ENCODE measurements at regions not wholly inside any gene's neighbourhood (a gene's known extent, or its start where the extent isn't known, plus 50 kb on each side); places are given as distances from the start of the nearest gene placed in this dataset.

DNA sequence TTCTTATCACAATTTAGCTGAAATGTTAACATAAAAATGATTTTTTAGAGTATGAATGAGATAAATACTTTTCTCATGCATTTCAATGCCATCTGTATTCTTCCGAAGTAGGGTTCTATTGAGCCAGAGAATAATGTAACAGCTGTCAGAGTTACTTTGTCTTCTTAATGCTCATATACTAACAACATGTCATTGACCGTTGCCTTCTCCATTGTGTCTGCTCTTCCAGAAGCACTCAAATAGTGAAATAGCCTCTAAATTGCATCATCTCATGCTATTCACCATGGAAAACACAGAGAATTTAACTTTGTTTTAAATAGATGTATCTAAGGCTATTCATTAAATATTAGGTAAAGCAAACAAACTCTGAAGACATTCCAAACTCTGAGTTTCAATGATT is 1875.9 kb upstream of the CDH9 start:
- Histone ChIP-seq H3K27ac (ENCODE audit: low read depth, low read length) (no peak overlapping the region), H3K9me3 (ENCODE audit: control insufficient read depth, insufficient read depth, low read length) (no peaks in the 10 kb centered on the region), H3K4me1 (ENCODE audit: control insufficient read depth, insufficient read depth, low read length) (no peaks in the 10 kb centered on the region), H3K27me3 (ENCODE audit: control insufficient read depth, insufficient read depth, low read length) (no peaks in the 10 kb centered on the region), H3K4me3 (ENCODE audit: low read depth, low read length) (no peak overlapping the region), H3K36me3 (ENCODE audit: control insufficient read depth, insufficient read depth, low read length) (no peaks in the 10 kb centered on the region)
- no CpG with 5 or more reads among the region's 2 CpGs for WGBS (ENCODE audit: insufficient coverage)
- DNase-seq (ENCODE audit: low read depth in 4 of 6, low spot score in 6 of 6) = no peak

DNA sequence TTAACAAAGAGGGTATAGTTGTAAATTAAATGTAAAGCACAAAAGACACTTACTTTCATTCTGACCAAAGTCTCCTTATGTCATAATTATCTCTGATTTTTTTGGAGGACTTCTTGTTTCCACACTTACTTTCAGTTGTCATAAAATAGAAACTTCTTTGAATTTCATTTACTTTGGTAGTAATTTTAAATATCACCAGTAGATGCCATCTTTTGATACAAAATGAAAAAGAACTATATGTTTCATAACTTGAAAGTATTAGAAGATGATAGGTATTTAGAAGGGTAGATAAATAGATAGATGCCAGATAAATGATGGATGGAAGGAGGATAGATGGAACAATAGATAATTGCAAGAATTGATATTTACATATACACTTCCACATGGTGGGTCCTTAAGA is 1865.3 kb upstream of the CDH9 start:
- no peaks in the 10 kb centered on the region for H3K4me1 ChIP-seq (ENCODE audit: control insufficient read depth, insufficient read depth, low read length)
- no peak overlapping the region for H3K4me3 ChIP-seq (ENCODE audit: low read depth, low read length)
- H3K36me3 ChIP-seq (ENCODE audit: control insufficient read depth, insufficient read depth, low read length) = no peaks in the 10 kb centered on the region
- H3K27ac ChIP-seq (ENCODE audit: low read depth, low read length) = no peak overlapping the region
- peak in 2 of 6 donors; percentile 13 to 49 for DNase-seq (ENCODE audit: low read depth in 4 of 6, low spot score in 6 of 6)
- no peaks in the 10 kb centered on the region for H3K27me3 ChIP-seq (ENCODE audit: control insufficient read depth, insufficient read depth, low read length)
- no peaks in the 10 kb centered on the region for H3K9me3 ChIP-seq (ENCODE audit: control insufficient read depth, insufficient read depth, low read length)

DNA sequence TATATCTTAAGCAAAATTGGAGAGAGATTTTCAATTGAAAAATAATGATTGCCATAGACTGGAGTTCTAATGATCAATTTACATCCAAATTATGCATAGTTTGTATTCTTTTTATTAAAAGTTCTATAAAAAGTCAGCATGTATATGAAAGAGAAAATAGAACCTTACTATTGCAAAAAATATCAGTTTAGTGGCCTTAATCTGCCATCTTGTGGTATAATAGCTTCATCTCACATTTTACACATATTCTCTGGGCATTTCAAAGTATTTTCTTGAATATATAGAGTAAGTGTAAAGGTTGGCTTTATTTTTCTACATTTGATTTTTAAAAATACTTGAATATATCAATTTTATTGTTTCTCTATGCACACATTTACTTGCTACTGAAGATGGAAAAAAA is 1858.6 kb upstream of the CDH9 start:
- no peaks in the 10 kb centered on the region for H3K9me3 ChIP-seq (ENCODE audit: control insufficient read depth, insufficient read depth, low read length)
- no peaks in the 10 kb centered on the region for H3K27me3 ChIP-seq (ENCODE audit: control insufficient read depth, insufficient read depth, low read length)
- no peaks in the 10 kb centered on the region for H3K4me1 ChIP-seq (ENCODE audit: control insufficient read depth, insufficient read depth, low read length)
- H3K4me3 ChIP-seq (ENCODE audit: low read depth, low read length) = no peak overlapping the region
- peak in 3 of 6 donors; percentile 15 to 83 (median 17) for DNase-seq (ENCODE audit: low read depth in 4 of 6, low spot score in 6 of 6)
- H3K36me3 ChIP-seq (ENCODE audit: control insufficient read depth, insufficient read depth, low read length) = no peaks in the 10 kb centered on the region
- H3K27ac ChIP-seq (ENCODE audit: low read depth, low read length) = no peak overlapping the region

DNA sequence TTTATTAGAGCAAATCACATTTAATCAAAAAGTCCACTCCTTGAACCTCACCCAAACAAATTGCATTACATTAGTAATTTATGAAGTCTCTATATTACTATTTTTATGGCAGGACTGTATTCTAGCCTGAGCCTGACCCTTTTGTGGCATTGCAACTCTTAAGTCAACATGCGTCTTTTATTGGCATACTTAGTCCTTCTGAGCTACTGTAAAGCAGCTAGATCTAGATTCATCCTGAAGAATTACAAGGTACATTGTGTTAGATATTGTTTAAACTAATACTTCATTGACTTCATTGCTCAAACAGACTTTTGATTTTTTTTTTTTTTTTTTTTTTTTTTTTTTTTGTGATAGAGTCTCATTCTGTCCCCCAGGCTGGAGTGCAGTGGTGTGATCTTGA is 1842.5 kb upstream of the CDH9 start:
- WGBS (ENCODE audit: insufficient coverage) = no CpG with 5 or more reads among the region's 1 CpG
- Histone ChIP-seq H3K4me3 (ENCODE audit: low read depth, low read length) (no peak overlapping the region), H3K27me3 (ENCODE audit: control insufficient read depth, insufficient read depth, low read length) (no peaks in the 10 kb centered on the region), H3K27ac (ENCODE audit: low read depth, low read length) (no peak overlapping the region), H3K9me3 (ENCODE audit: control insufficient read depth, insufficient read depth, low read length) (no peaks in the 10 kb centered on the region), H3K4me1 (ENCODE audit: control insufficient read depth, insufficient read depth, low read length) (no peaks in the 10 kb centered on the region), H3K36me3 (ENCODE audit: control insufficient read depth, insufficient read depth, low read length) (no peaks in the 10 kb centered on the region)
- DNase-seq (ENCODE audit: low read depth in 4 of 6, low spot score in 6 of 6) = no peak

DNA sequence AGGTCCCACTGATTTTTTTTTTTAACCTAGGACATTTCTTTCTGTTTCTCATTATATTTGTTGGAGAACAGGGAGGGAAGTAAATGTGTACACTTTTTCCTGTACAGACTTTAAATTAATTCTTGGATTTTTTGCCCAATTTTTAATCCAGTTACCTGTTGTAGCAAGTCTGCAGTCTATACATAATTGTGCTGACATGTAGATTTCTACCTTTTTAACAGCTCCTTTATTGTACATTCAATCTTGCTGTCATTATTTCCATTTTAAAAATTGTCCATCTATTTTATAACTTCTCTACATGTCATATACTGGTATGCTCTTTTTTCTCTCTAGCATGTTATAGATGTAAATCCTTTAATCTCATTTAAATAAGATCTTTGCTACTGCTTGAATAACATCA is 1838.7 kb upstream of the CDH9 start:
- H3K9me3 ChIP-seq (ENCODE audit: control insufficient read depth, insufficient read depth, low read length) = no peaks in the 10 kb centered on the region
- no peaks in the 10 kb centered on the region for H3K36me3 ChIP-seq (ENCODE audit: control insufficient read depth, insufficient read depth, low read length)
- H3K27ac ChIP-seq (ENCODE audit: low read depth, low read length) = no peak overlapping the region
- no peak for DNase-seq (ENCODE audit: low read depth in 4 of 6, low spot score in 6 of 6)
- no peaks in the 10 kb centered on the region for H3K27me3 ChIP-seq (ENCODE audit: control insufficient read depth, insufficient read depth, low read length)
- H3K4me1 ChIP-seq (ENCODE audit: control insufficient read depth, insufficient read depth, low read length) = no peaks in the 10 kb centered on the region
- H3K4me3 ChIP-seq (ENCODE audit: low read depth, low read length) = no peak overlapping the region

DNA sequence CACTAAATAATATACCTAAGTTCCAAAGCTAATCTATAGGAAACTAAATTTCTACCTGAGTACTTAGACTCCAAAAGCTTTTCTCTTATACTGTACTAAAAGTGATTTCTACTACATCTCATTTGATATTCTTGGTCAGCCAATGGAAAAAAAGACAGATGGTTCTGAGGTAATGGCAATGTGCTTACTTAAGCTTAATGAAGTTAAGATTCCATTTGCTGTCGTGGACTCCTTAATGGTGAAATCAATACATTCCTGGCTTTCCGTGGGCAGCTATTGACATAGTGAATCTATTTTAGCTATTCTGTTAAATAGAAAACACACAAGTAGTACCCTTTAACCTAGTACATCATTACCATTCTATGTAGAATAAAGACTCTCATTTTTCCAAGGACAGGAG is 1825.6 kb upstream of the CDH9 start:
- Histone ChIP-seq H3K9me3 (ENCODE audit: control insufficient read depth, insufficient read depth, low read length) (no peaks in the 10 kb centered on the region), H3K27ac (ENCODE audit: low read depth, low read length) (no peak overlapping the region), H3K36me3 (ENCODE audit: control insufficient read depth, insufficient read depth, low read length) (no peaks in the 10 kb centered on the region), H3K4me1 (ENCODE audit: control insufficient read depth, insufficient read depth, low read length) (no peaks in the 10 kb centered on the region), H3K4me3 (ENCODE audit: low read depth, low read length) (no peak overlapping the region), H3K27me3 (ENCODE audit: control insufficient read depth, insufficient read depth, low read length) (no peaks in the 10 kb centered on the region)
- no CpG with 5 or more reads among the region's 2 CpGs for WGBS (ENCODE audit: insufficient coverage)
- DNase-seq (ENCODE audit: low read depth in 4 of 6, low spot score in 6 of 6) = peak in 1 of 6 donors; percentile 67

DNA sequence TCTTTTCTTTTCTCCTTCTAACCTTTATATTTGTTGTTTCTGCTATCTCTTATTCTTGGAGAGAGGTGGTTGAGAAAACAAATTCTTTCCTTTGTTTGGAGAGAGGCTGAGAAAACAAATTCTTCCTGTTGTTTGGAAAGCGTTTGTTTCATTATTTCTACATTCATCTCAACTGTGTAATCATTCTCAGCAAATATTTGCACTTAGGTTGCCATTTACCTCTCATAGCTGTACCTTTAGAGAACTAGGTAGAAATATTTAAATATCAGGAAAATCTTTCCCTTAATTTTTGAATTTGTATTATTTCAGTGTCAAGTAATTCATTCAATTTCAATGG is 1824.4 kb upstream of the CDH9 start:
- H3K4me3 ChIP-seq (ENCODE audit: low read depth, low read length) = no peak overlapping the region
- no peak for DNase-seq (ENCODE audit: low read depth in 4 of 6, low spot score in 6 of 6)
- H3K27ac ChIP-seq (ENCODE audit: low read depth, low read length) = no peak overlapping the region
- no peaks in the 10 kb centered on the region for H3K9me3 ChIP-seq (ENCODE audit: control insufficient read depth, insufficient read depth, low read length)
- H3K4me1 ChIP-seq (ENCODE audit: control insufficient read depth, insufficient read depth, low read length) = no peaks in the 10 kb centered on the region
- H3K36me3 ChIP-seq (ENCODE audit: control insufficient read depth, insufficient read depth, low read length) = no peaks in the 10 kb centered on the region
- no CpG with 5 or more reads among the region's 1 CpG for WGBS (ENCODE audit: insufficient coverage)
- H3K27me3 ChIP-seq (ENCODE audit: control insufficient read depth, insufficient read depth, low read length) = no peaks in the 10 kb centered on the region

DNA sequence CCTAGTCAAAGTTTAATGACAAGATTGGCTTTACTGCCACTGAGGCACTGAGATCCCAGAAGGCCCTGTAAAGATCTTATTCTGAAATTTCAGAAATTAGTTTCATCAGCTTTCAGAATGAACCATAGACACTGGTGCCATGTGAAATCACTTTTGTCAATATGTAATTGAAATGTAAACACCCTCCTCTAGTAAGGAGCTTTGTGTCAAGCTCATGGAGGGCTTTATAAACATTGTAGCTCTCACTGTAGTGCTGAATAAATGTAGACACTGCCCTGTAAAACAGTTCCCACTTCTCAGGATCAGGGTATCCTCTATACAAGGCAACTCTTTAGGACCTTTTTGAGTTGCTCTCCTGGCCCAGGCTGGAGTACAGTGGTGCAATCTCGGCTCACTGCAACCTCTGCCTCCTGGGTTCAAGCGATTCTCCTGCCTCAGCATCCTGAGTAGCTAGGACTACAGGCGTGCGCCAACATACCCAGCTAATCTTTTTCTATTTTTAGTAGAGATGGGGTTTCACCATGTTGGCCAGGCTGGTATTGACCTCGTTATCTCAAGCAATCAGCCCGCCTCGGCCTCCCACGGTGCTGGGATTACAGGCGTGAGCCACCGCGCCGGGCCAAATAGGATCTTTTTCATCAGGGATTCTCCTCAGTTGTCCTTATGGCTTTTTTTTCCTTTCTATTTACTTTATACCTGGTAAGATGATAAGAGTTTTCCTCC is 1823.9 kb upstream of the CDH9 start:
- H3K4me3 ChIP-seq (ENCODE audit: low read depth, low read length) = no peak overlapping the region
- no peak for DNase-seq (ENCODE audit: low read depth in 4 of 6, low spot score in 6 of 6)
- 87% methylated on average over 5 of the region's 12 CpGs for WGBS (ENCODE audit: insufficient coverage)

DNA sequence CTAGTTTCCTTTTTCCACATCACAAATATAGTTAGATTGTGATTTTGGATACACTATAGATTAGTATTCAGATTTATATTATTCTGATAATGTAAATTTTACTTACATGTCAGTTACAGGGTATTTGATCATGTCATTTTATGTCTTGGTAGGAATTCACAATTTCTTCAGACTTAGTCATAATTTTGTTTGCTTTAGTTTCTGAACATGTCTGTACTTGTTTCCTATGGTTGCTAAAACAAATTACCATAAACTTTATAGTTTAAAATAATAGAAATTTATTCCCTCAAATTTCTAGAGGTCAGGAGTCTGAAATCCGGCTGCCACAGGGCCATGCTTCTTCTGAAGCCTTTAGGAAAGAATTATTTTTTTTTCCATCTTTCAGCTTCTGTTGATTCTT is 1817.2 kb upstream of the CDH9 start:
- Histone ChIP-seq H3K4me3 (ENCODE audit: low read depth, low read length) (no peak overlapping the region), H3K27me3 (ENCODE audit: control insufficient read depth, insufficient read depth, low read length) (no peaks in the 10 kb centered on the region), H3K9me3 (ENCODE audit: control insufficient read depth, insufficient read depth, low read length) (no peaks in the 10 kb centered on the region), H3K27ac (ENCODE audit: low read depth, low read length) (no peak overlapping the region), H3K36me3 (ENCODE audit: control insufficient read depth, insufficient read depth, low read length) (no peaks in the 10 kb centered on the region), H3K4me1 (ENCODE audit: control insufficient read depth, insufficient read depth, low read length) (no peaks in the 10 kb centered on the region)
- WGBS (ENCODE audit: insufficient coverage) = no CpG with 5 or more reads among the region's 1 CpG
- DNase-seq (ENCODE audit: low read depth in 4 of 6, low spot score in 6 of 6) = no peak

More for the DNA sequence above, 1823.9 kb upstream of the CDH9 start:
- Histone ChIP-seq H3K27ac (ENCODE audit: low read depth, low read length) (no peak overlapping the region), H3K27me3 (ENCODE audit: control insufficient read depth, insufficient read depth, low read length) (no peaks in the 10 kb centered on the region), H3K36me3 (ENCODE audit: control insufficient read depth, insufficient read depth, low read length) (no peaks in the 10 kb centered on the region), H3K9me3 (ENCODE audit: control insufficient read depth, insufficient read depth, low read length) (no peaks in the 10 kb centered on the region), H3K4me1 (ENCODE audit: control insufficient read depth, insufficient read depth, low read length) (no peaks in the 10 kb centered on the region)

DNA sequence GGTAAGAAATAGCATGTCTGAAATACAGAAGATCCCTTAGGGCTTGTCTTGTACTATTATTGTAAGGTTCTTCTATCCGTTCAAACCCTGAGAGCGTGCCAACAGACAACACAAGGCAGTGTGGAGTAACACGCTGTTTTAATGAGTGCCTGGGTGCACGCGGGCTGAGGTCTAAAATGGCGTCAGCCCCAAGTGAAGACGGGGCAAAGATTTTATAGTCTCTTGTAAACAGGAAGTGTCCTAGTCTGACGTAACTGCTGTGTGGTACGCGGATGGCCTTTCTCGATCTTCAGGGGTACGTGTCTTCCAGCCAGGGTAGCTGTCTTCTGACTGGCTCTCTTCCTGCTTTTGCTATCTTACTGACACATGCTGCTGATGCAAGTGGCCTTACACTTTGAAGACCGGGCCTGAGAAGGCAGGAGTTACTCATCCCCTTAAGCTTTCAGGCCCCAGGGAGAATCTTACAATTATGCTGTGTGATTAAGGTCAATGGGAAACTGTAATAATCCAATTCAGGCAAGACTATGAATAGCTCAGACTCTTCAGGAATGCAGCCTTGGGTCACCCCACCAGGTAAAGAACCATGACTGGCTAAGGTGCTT is 1812.0 kb upstream of the CDH9 start:
- DNase-seq (ENCODE audit: low read depth in 4 of 6, low spot score in 6 of 6) = no peak
- H3K36me3 ChIP-seq (ENCODE audit: control insufficient read depth, insufficient read depth, low read length) = no peaks in the 10 kb centered on the region
- WGBS (ENCODE audit: insufficient coverage) = 95% methylated on average over 12 of the region's 13 CpGs
- no peaks in the 10 kb centered on the region for H3K4me1 ChIP-seq (ENCODE audit: control insufficient read depth, insufficient read depth, low read length)
- H3K27ac ChIP-seq (ENCODE audit: low read depth, low read length) = no peak overlapping the region
- H3K4me3 ChIP-seq (ENCODE audit: low read depth, low read length) = no peak overlapping the region
- no peaks in the 10 kb centered on the region for H3K9me3 ChIP-seq (ENCODE audit: control insufficient read depth, insufficient read depth, low read length)
- H3K27me3 ChIP-seq (ENCODE audit: control insufficient read depth, insufficient read depth, low read length) = no peaks in the 10 kb centered on the region

Data from spinal cord (tissue), 9 donors.